SK-N-SH treated with all-trans-retinoic acid at 6 μM for 48 hours (cell line): ENCODE measurements at regions not wholly inside any gene's neighbourhood (a gene's known extent, or its start where the extent isn't known, plus 50 kb on each side); places are given as distances from the start of the nearest gene placed in this dataset.

ENCODE experiments used
- ATAC-seq: fragments of 200-7000 bp; cut with Tn5 transposase; 3 replicates; pipeline ENCODE4 v1.9.1; 2020; ENCODE audit warnings: mild to moderate bottlenecking, moderate library complexity
- ARNTL ChIP-seq: fragments of 450-650 bp; formaldehyde crosslinking; IDR thresholded peaks from 2 replicates; pipeline ENCODE4 v1.5.0; 2020; ENCODE audit warnings: low read depth, mild to moderate bottlenecking, moderate library complexity, borderline replicate concordance
- BACH2 ChIP-seq: fragments of 250-450 bp; sonication (Bioruptor Pico); IDR thresholded peaks from 2 replicates; pipeline ENCODE4 v1.9.0; 2021; ENCODE audit warnings: mild to moderate bottlenecking, borderline replicate concordance
- CREB5 ChIP-seq: fragments of 250-450 bp; sonication (Bioruptor Pico); IDR thresholded peaks from 2 replicates; pipeline ENCODE4 v1.5.1; 2020; ENCODE audit warnings: low read depth, mild to moderate bottlenecking, moderate library complexity
- CSDC2 ChIP-seq: fragments of 250-450 bp; sonication (Bioruptor Pico); IDR thresholded peaks from 2 replicates; pipeline ENCODE4 v1.5.0; 2020; ENCODE audit warnings: mild to moderate bottlenecking, moderate library complexity
- CSRNP3 ChIP-seq: fragments of 250-450 bp; sonication (Bioruptor Pico); IDR thresholded peaks from 2 replicates; pipeline ENCODE4 v1.5.1; 2021; ENCODE audit warnings: mild to moderate bottlenecking, moderate library complexity
- GLIS3 ChIP-seq: fragments of 250-450 bp; sonication (Bioruptor Pico); IDR thresholded peaks from 2 replicates; pipeline ENCODE4 v1.5.0; 2020; ENCODE audit warnings: mild to moderate bottlenecking, moderate library complexity
- ISL1 ChIP-seq: fragments of 250-450 bp; sonication (Bioruptor Pico); IDR thresholded peaks from 2 replicates; pipeline ENCODE4 v2.1.2; 2022; ENCODE audit warnings: mild to moderate bottlenecking, moderate library complexity
- OSR1 ChIP-seq: fragments of 250-450 bp; sonication (Bioruptor Pico); IDR thresholded peaks from 2 replicates; pipeline ENCODE4 v1.8.0; 2022; ENCODE audit warnings: moderate library complexity, mild to moderate bottlenecking, inconsistent platforms
- PATZ1 ChIP-seq: fragments of 250-450 bp; sonication (Bioruptor Pico); IDR thresholded peaks from 2 replicates; pipeline ENCODE4 v1.8.0; 2020; ENCODE audit warnings: mild to moderate bottlenecking, moderate library complexity, borderline replicate concordance
- POU6F1 ChIP-seq: fragments of 250-450 bp; sonication (Bioruptor Pico); IDR thresholded peaks from 2 replicates; pipeline ENCODE4 v1.8.0; 2021; ENCODE audit warnings: low read depth, mild to moderate bottlenecking, moderate library complexity, borderline replicate concordance
- PPARA ChIP-seq: fragments of 250-450 bp; sonication (Bioruptor Pico); IDR thresholded peaks from 2 replicates; pipeline ENCODE4 v1.5.0; 2020; ENCODE audit warnings: mild to moderate bottlenecking, borderline replicate concordance
- TCF4 ChIP-seq: fragments of 250-450 bp; sonication (Bioruptor Pico); IDR thresholded peaks from 2 replicates; pipeline ENCODE4 v1.8.0; 2021; ENCODE audit warnings: mild to moderate bottlenecking, moderate library complexity, borderline replicate concordance
- TOX ChIP-seq: fragments of 250-450 bp; sonication (Bioruptor Pico); IDR thresholded peaks from 2 replicates; pipeline ENCODE4 v1.8.0; 2021; ENCODE audit warnings: mild to moderate bottlenecking, moderate library complexity, borderline replicate concordance
- TSHZ2 ChIP-seq: fragments of 250-450 bp; sonication (Bioruptor Pico); IDR thresholded peaks from 2 replicates; pipeline ENCODE4 v1.5.0; 2020; ENCODE audit warnings: mild to moderate bottlenecking, moderate library complexity
- ZC3H10 ChIP-seq: fragments of 250-450 bp; sonication (Bioruptor Pico); IDR thresholded peaks from 2 replicates; pipeline ENCODE4 v1.5.1; 2021; ENCODE audit warnings: mild to moderate bottlenecking, moderate library complexity
- ZFP3 ChIP-seq: fragments of 250-450 bp; sonication (Bioruptor Pico); IDR thresholded peaks from 2 replicates; pipeline ENCODE4 v1.5.0; 2020; ENCODE audit warnings: mild to moderate bottlenecking, moderate library complexity
- ZFP30 ChIP-seq: fragments of 450-650 bp; formaldehyde crosslinking; IDR thresholded peaks from 2 replicates; pipeline ENCODE4 v1.5.0; 2022; ENCODE audit warnings: mild to moderate bottlenecking, moderate library complexity
- ZNF565 ChIP-seq: fragments of 450-650 bp; formaldehyde crosslinking; conservative IDR thresholded peaks from 2 replicates; pipeline ENCODE4 v1.5.0; 2020; ENCODE audit warnings: low read depth, mild to moderate bottlenecking, moderate library complexity
- ZNF70 ChIP-seq: fragments of 450-650 bp; formaldehyde crosslinking; IDR thresholded peaks from 2 replicates; pipeline ENCODE4 v1.5.0; 2020; ENCODE audit warnings: mild to moderate bottlenecking, moderate library complexity
- ZNF8 ChIP-seq: fragments of 450-650 bp; formaldehyde crosslinking; IDR thresholded peaks from 2 replicates; pipeline ENCODE4 v1.5.0; 2020; ENCODE audit warnings: mild to moderate bottlenecking, moderate library complexity

GRCh38 chr13:75016225-75016624 lies 465.7 kb downstream of the TBC1D4 start (continued):
- no peak for TF ChIP-seq PATZ1 (CRISPR knock-in tag)
- no peak for TF ChIP-seq POU6F1
- no peak for TF ChIP-seq CREB5 (CRISPR knock-in tag)
- no peak for TF ChIP-seq ZFP30
- no peak for TF ChIP-seq ZNF70 (CRISPR knock-in tag)
- no peak for TF ChIP-seq PPARA (CRISPR knock-in tag)

- ATAC-seq, result no peak
- TF ChIP-seq ZNF8 (CRISPR knock-in tag) (no peak), CREB5 (CRISPR knock-in tag) (no peak), ZFP3 (CRISPR knock-in tag) (no peak), ZNF70 (CRISPR knock-in tag) (no peak), BACH2 (no peak), ZFP30 (no peak), ZC3H10 (no peak)
Measured at GRCh38 chr13:75013818-75014217, 468.2 kb downstream of the TBC1D4 start.

GRCh38 chr13:75010941-75011340 lies 471.0 kb downstream of the TBC1D4 start:
- TF ChIP-seq ZFP3 (CRISPR knock-in tag), result no peak
- TF ChIP-seq ARNTL (CRISPR knock-in tag), result no peak
- TF ChIP-seq TOX (CRISPR knock-in tag), result no peak
- TF ChIP-seq TCF4 (CRISPR knock-in tag), result no peak
- no peak for TF ChIP-seq ZNF8 (CRISPR knock-in tag)
- no peak for TF ChIP-seq ZNF565 (CRISPR knock-in tag)
- no peak for TF ChIP-seq ISL1 (CRISPR knock-in tag)
- no peak for TF ChIP-seq GLIS3 (CRISPR knock-in tag)
- TF ChIP-seq CREB5 (CRISPR knock-in tag), result no peak
- no peak for ATAC-seq

GRCh38 chr13:75008926-75009325 lies 473.0 kb downstream of the TBC1D4 start:
- ATAC-seq, result no peak
- TF ChIP-seq TSHZ2 (CRISPR knock-in tag) (no peak), ZNF70 (CRISPR knock-in tag) (no peak), ZFP30 (no peak), PATZ1 (CRISPR knock-in tag) (no peak), CREB5 (CRISPR knock-in tag) (no peak), BACH2 (no peak), ARNTL (CRISPR knock-in tag) (no peak), OSR1 (CRISPR knock-in tag) (no peak), ZNF565 (CRISPR knock-in tag) (no peak), TOX (CRISPR knock-in tag) (no peak), CSDC2 (no peak), CSRNP3 (CRISPR knock-in tag) (no peak)
